H9 (cell line): ENCODE measurements at regions not wholly inside any gene's neighbourhood (a gene's known extent, or its start where the extent isn't known, plus 50 kb on each side); places are given as distances from the start of the nearest gene placed in this dataset.

ENCODE experiments used
- DNase-seq: peaks from one replicate; pipeline ENCODE4 v3.0.0-alpha.2; 2017
- H2AFZ ChIP-seq: one replicate; pipeline ENCODE4 v1.6.1; 2013; ENCODE audit warnings: mild to moderate bottlenecking, low read length, control low read depth, moderate library complexity
- H2AK5ac ChIP-seq: 2 replicates; pipeline ENCODE4 v1.6.1; 2013; ENCODE audit warnings: low read length, control low read depth, mixed read lengths; ENCODE audit not compliant: insufficient read length
- H2BK120ac ChIP-seq: one replicate; pipeline ENCODE4 v1.6.1; 2013; ENCODE audit warnings: low read depth, mild to moderate bottlenecking, low read length, control low read depth, inconsistent platforms; ENCODE audit not compliant: poor library complexity, severe bottlenecking
- H2BK12ac ChIP-seq: 2 replicates; pipeline ENCODE4 v1.6.1; 2013; ENCODE audit warnings: low read length, control low read depth, mixed read lengths, low read depth; ENCODE audit not compliant: insufficient read length
- H2BK15ac ChIP-seq: 2 replicates; pipeline ENCODE4 v1.6.1; 2013; ENCODE audit warnings: low read depth, low read length, control low read depth
- H2BK20ac ChIP-seq: one replicate; pipeline ENCODE4 v1.6.1; 2013; ENCODE audit warnings: low read depth, mild to moderate bottlenecking, low read length, control low read depth, inconsistent platforms; ENCODE audit not compliant: poor library complexity, severe bottlenecking
- H2BK5ac ChIP-seq: 2 replicates; pipeline ENCODE4 v1.6.1; 2013; ENCODE audit warnings: low read length, control low read depth, mixed read lengths; ENCODE audit not compliant: insufficient read length
- H3K14ac ChIP-seq: 2 replicates; pipeline ENCODE4 v1.6.1; 2013; ENCODE audit warnings: low read length, control low read depth; ENCODE audit not compliant: insufficient read depth
- H3K18ac ChIP-seq: 2 replicates; pipeline ENCODE4 v1.6.1; 2013; ENCODE audit warnings: low read depth, mild to moderate bottlenecking, mixed read lengths, low read length, control low read depth; ENCODE audit not compliant: insufficient read length
- H3K23ac ChIP-seq: 2 replicates; pipeline ENCODE4 v1.6.1; 2013; ENCODE audit warnings: low read length, control low read depth, mixed read lengths, low read depth; ENCODE audit not compliant: insufficient read length
- H3K23me2 ChIP-seq: 2 replicates; pipeline ENCODE4 v1.6.1; 2013; ENCODE audit warnings: low read depth, mild to moderate bottlenecking, mixed read lengths, low read length, control low read depth; ENCODE audit not compliant: insufficient read length, poor library complexity, severe bottlenecking
- H3K27ac ChIP-seq: 2 replicates; pipeline ENCODE4 v1.5.1; 2013; ENCODE audit warnings: low read length, control low read depth, mixed read lengths, low read depth; ENCODE audit not compliant: insufficient read length
- H3K27me3 ChIP-seq: 2 replicates; pipeline ENCODE4 v1.6.1; 2013; ENCODE audit warnings: low read length, control low read depth, inconsistent platforms; ENCODE audit not compliant: insufficient read depth
- H3K4ac ChIP-seq: 2 replicates; pipeline ENCODE4 v1.6.1; 2013; ENCODE audit warnings: low read depth, mild to moderate bottlenecking, control low read depth, inconsistent platforms, low read length, moderate library complexity
- H3K4me1 ChIP-seq: 2 replicates; pipeline ENCODE4 v1.6.1; 2013; ENCODE audit warnings: low read length, control low read depth, inconsistent platforms; ENCODE audit not compliant: insufficient read depth
- H3K4me2 ChIP-seq: 2 replicates; pipeline ENCODE4 v1.6.1; 2013; ENCODE audit warnings: low read length, control low read depth, mixed read lengths; ENCODE audit not compliant: insufficient read length, insufficient read depth
- H3K56ac ChIP-seq: 2 replicates; pipeline ENCODE4 v1.6.1; 2013; ENCODE audit warnings: low read depth, mild to moderate bottlenecking, mixed read lengths, low read length, control low read depth; ENCODE audit not compliant: insufficient read length
- H3K79me1 ChIP-seq: 2 replicates; pipeline ENCODE4 v1.6.1; 2013; ENCODE audit warnings: low read depth, mild to moderate bottlenecking, moderate library complexity, low read length, control low read depth, inconsistent platforms; ENCODE audit not compliant: insufficient read depth, poor library complexity, severe bottlenecking
- H3K79me2 ChIP-seq: 2 replicates; pipeline ENCODE4 v1.6.1; 2013; ENCODE audit warnings: low read length, control low read depth, inconsistent platforms; ENCODE audit not compliant: insufficient read depth
- H3K9ac ChIP-seq: 2 replicates; pipeline ENCODE4 v1.6.1; 2013; ENCODE audit warnings: low read length, control low read depth, mixed read lengths; ENCODE audit not compliant: insufficient read length; ENCODE audit errors: extremely low read depth
- H3K9me3 ChIP-seq: one replicate; pipeline ENCODE4 v1.6.1; 2013; ENCODE audit warnings: low read depth, low read length, inconsistent platforms; ENCODE audit not compliant: control insufficient read depth
- H3T11ph ChIP-seq: one replicate; pipeline ENCODE4 v1.6.1; 2013; ENCODE audit warnings: mild to moderate bottlenecking, low read length, control low read depth, inconsistent platforms
- H4K20me1 ChIP-seq: one replicate; pipeline ENCODE4 v1.6.1; 2013; ENCODE audit not compliant: control insufficient read depth, insufficient read length, insufficient read depth
- H4K5ac ChIP-seq: 2 replicates; pipeline ENCODE4 v1.6.1; 2013; ENCODE audit warnings: low read depth, mild to moderate bottlenecking, mixed read lengths, low read length, control low read depth; ENCODE audit not compliant: insufficient read length
- H4K8ac ChIP-seq: replicated peaks from 2 replicates; pipeline ENCODE4 v1.6.1; 2013; ENCODE audit warnings: low read length, control low read depth, mixed read lengths, low read depth; ENCODE audit not compliant: insufficient read length
- H4K91ac ChIP-seq: 2 replicates; pipeline ENCODE4 v1.6.1; 2013; ENCODE audit warnings: low read depth, mild to moderate bottlenecking, moderate library complexity, mixed read lengths, low read length, control low read depth; ENCODE audit not compliant: insufficient read length
- H3K27ac Mint-ChIP-seq, 3 experiments: 2 replicates in 2 of 3; 3 replicates in 1 of 3; pipeline ENCODE4 v1.8.0; 2020 to 2021; ENCODE audit warnings: mixed read lengths in 3 of 3, mild to moderate bottlenecking in 1 of 3, moderate library complexity in 1 of 3
- H3K27me3 Mint-ChIP-seq: 2 replicates; pipeline ENCODE4 v1.8.0; 2021; ENCODE audit warnings: low read depth, mild to moderate bottlenecking, moderate library complexity, mixed read lengths
- H3K36me3 Mint-ChIP-seq, 3 experiments: 2 replicates in 2 of 3; 3 replicates in 1 of 3; pipeline ENCODE4 v1.8.0; 2020 to 2021; ENCODE audit warnings: low read depth in 3 of 3, mixed read lengths in 3 of 3; ENCODE audit not compliant: insufficient read depth in 1 of 3
- H3K4me1 Mint-ChIP-seq, 2 experiments: 2 replicates each; pipeline ENCODE4 v1.8.0; 2020; ENCODE audit warnings: mixed read lengths in 2 of 2
- H3K4me3 Mint-ChIP-seq, 2 experiments: 2 replicates in 1 of 2; 3 replicates in 1 of 2; pipeline ENCODE4 v1.8.0; 2020 to 2021; ENCODE audit warnings: mild to moderate bottlenecking in 2 of 2, mixed read lengths in 2 of 2, moderate library complexity in 1 of 2
- H3K9me3 Mint-ChIP-seq, 2 experiments: 2 replicates in 1 of 2; 3 replicates in 1 of 2; pipeline ENCODE4 v1.8.0; 2020; ENCODE audit warnings: mild to moderate bottlenecking in 2 of 2, mixed read lengths in 2 of 2, moderate library complexity in 1 of 2
- CTCF ChIP-seq: fragments of 200-600 bp; sonication (generic); conservative IDR thresholded peaks from 3 replicates; pipeline ENCODE4 v1.8.0; 2021; ENCODE audit warnings: antibody characterized with exemption, mild to moderate bottlenecking
- WGBS: extraction: QIAGEN DNeasy Blood & Tissue Kit; methylation state at CpG from one replicate; pipeline ENCODE4 v1.1.7; 2013; ENCODE audit warnings: missing lambda C conversion rate, low lambda C conversion rate, mixed read lengths; ENCODE audit not compliant: insufficient read length; ENCODE audit errors: extremely low coverage; 5-methylcytosine and 5-hydroxymethylcytosine counted together

DNA sequence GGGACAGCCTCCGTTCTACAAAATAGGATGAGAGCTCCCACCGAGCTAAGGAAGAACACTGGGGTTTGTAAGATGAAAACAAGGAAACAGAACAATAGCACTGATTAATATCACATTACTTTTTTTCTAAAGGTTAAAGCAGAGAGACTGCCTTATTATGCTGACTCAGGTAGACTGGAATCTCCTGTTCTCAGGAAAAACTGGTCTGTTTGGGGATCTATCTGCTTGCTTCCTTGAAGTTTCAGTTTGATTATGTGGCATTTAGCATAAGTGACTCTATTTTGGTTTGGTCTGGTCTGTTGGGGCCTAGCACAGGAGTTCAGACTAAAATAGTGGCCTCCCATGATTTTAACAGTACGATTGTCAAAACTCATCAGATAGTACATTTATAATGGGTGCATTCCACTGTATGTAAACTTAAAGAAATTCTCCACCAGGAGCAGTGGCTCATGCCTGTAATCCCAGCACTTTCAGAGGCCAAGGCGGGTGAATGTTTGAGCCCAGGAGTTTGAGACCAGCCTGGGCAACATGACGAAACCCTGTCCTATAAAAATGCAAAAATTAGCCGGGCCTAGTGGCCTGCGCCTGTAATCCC is 64.1 kb upstream of the NDUFV2 start:
- peak overlapping the region in 2 of 3 experiments; percentile 50 to 75; a peak in 2 of 7 replicates for H3K27ac Mint-ChIP-seq
- Histone ChIP-seq H3K4me2 (no peak overlapping the region), H3K79me1 (no peaks in the 10 kb centered on the region)

More for the DNA sequence above, 64.1 kb upstream of the NDUFV2 start:
- Histone ChIP-seq H4K8ac (no peak overlapping the region), H2BK15ac (no peak overlapping the region), H3K27ac (no peak overlapping the region), H3K23me2 (no peaks in the 10 kb centered on the region), H2BK20ac (no peak overlapping the region), H4K20me1 (no peaks in the 10 kb centered on the region), H3K56ac (no peak overlapping the region), H3K79me2 (no peaks in the 10 kb centered on the region), H3K4ac (no peak overlapping the region), H3T11ph (no peak overlapping the region), H2BK5ac (no peak overlapping the region), H3K9me3 (no peaks in the 10 kb centered on the region), H2BK12ac (no peak overlapping the region), H2BK120ac (no peak overlapping the region), H4K5ac (no peak overlapping the region), H3K18ac (no peak overlapping the region), H3K4me1 (no peaks in the 10 kb centered on the region), H3K23ac (no peak overlapping the region), H3K9ac (no peak overlapping the region), H3K27me3 (no peaks in the 10 kb centered on the region), H2AK5ac (no peak overlapping the region), H3K14ac (no peak overlapping the region), H4K91ac (no peak overlapping the region), H2AFZ (no peak overlapping the region)
- Mint-ChIP-seq H3K36me3 (no peaks in the 10 kb centered on the region), H3K9me3 (no peaks in the 10 kb centered on the region), H3K4me3 (no peak overlapping the region), H3K4me1 (peaks cover 5 to 14% of the 10 kb centered on the region in 2 experiments), H3K27me3 (no peaks in the 10 kb centered on the region; the same call in 1 of the 2 replicates)
- WGBS, result no CpG with 5 or more reads among the region's 7 CpGs
- no peak for DNase-seq
- TF ChIP-seq CTCF, result no peak
